GM18520 (cell line): ENCODE measurements at regions not wholly inside any gene's neighbourhood (a gene's known extent, or its start where the extent isn't known, plus 50 kb on each side); places are given as distances from the start of the nearest gene placed in this dataset.
"Not testable (repeated sequence)": the region's sequence is repeated elsewhere in the genome, so short reads cannot be mapped to it uniquely, and the experiment has no call there.

Experiments used
- ATAC-seq: cut with Tn5 transposase; IDR thresholded peaks from one replicate; pipeline ENCODE4 v1.9.1; 2021; ENCODE audit not compliant: unreplicated experiment

DNA sequence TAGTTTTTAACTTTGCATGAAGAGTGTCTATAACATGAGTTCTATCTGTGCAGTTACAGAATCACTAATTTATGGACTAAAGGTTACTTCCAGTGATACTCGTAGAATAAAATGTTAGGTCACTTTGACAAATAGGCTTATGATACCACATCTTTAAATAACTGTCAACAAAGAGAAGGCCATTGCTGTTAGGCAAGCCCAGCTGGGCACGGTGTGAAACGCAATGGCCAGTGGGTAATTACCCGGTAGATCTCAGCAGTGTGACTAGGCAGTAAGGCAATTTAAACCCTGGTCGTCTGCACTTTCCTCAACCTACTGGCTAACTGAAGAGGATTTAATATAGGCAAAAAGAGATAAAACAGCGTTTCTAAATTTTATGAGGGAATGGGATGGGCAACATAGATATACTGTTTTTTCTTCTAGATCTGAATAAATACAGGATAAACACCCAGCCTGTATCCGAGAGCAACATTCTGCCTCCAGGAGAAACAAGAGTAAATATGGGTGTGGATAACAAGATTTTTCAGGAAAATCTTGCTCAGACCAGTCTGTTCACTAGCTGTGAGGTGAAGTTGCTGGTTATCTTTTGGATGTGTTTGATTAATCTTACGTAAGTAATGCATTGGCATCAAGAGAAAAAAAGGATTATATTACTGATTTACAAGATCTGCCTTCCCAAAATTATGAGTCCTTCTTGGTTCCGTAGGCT, 631.3 kb downstream of the EFNB2 start:
- ATAC-seq, result no peak

DNA sequence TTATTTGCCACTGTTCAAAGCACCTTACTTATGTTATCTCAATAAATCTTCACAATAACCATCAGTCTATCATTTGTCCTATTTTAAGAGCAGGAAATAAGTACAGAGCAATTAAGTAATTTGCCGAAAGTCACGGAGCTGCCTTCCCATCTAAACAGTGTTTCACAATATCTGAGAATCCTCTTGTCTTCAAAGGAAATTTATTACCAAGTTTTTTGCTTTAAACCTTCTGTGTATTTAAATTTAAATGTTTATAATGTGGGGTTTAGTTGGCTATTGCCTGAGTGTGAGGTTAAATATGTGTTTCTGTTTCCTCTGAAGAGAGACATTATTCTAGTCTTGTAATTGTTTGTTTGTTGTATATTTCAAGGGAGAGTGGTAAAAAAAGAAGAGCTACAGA, 633.1 kb downstream of the EFNB2 start:
- no peak for ATAC-seq

DNA sequence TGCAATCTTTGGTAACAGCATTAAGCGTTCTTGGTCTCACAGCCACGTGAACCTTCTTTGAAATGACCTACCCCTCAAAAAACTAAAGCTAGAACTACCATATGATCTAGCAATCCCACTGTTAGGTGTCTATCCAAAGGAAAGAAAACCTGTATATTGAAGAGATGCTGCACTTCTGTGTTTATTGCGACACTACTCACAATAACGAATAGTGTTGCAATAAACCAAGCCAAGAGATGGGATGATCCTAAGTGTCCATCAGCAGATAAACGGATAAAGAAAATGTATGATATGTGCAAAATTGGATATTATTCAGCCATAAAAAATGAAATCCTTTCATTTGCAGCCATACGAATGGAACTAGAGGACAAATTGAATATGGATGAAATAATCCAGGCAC, 637.9 kb downstream of the EFNB2 start:
- no peak for ATAC-seq

DNA sequence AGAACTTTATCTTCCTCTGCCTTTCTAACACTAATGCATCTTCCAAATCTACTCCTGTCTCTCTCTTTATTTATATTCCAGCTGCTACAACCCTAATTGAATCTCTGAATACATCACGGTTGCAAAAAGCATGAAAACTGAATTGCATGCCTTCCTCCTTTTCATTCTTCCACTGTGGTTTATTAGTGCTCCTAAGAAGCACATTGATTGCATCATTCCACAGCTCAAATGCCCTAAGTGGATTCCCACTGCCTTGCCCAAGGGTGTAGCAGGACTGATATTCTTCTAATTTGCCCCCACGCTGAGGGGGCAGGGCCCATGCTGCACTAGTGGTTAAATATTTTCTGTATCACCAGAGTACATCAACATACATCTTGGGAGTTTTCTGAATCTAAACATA, 640.8 kb downstream of the EFNB2 start:
- ATAC-seq, result no peak

DNA sequence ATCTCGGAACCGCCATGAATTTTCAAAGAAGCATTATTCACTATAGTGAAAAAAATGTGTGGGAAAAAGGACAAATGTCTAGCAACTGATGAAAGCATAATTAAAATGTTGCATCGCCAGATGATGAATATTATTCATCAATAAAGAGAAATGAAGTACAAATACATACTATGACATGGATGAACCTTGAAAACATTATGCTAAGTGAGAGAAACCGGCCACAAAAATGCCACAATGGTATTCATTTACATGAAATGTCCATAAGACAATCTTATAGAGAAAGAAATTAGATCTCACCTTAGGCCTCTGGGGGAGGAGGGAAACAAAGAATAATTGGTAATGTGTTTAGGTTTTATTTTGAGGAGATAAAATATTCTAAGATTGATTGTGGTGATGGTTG, 645.0 kb downstream of the EFNB2 start:
- ATAC-seq, result no peak

DNA sequence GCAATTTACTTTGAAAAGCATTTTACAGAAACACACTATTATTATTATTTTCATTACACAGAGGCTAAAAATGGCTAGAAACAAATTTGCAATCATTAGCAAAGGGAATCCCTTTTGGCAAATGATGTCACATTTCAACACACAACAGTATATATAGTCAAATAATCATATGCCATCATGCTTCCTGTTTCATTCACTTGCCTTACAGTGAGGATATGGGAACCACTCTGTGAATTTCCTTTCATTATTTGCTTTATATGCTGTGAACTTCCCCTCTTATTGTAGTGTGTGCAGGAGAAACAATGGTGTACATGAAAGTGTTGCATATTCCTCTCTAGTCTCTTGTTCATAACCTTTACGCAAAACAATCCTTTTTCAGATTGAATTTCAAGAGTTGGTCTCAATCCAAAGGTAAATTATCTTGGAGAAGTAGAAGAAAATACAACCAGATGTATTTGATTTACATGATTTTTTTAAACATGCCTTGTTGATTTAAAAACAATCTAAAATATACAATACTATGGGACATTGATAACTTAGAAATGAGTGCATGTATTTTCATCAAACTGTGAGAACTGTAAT, 657.3 kb downstream of the EFNB2 start:
- ATAC-seq, result no peak

DNA sequence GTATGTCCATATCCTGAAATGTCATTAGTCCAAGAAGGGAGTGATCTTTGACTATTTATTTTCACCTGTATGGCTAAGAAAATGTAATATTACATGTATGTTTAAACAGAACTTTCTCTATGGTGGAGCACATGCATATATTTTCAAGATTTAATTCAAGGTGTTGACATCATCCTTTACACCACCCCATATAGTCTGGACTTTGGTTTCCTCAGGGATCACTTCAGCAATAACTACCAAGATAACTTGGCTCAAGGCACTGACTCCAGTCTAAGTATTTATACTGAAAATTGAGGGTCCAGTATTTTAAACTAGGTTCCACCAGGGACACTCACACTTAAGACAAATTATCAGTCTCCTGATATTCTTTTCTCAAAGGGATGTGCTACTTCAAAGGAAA, 660.6 kb downstream of the EFNB2 start:
- ATAC-seq, result no peak

DNA sequence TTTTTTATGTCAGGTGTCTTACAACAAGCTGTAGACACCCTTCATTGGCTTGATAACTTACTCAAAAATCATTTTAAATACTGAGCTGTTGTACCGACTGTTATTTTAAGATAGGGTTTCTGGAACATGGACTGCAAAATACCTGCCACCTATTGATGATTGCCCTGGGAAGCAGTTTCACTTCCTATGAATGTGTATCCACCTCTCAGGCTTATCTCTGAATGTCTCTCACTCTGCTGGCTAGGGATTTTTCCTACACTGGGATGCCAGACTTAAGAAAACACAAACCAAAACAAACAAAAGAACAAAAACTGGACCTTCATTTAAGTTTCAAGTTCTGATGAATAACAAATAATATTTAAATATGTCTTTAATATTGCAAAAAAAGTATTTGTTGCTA, 663.7 kb downstream of the EFNB2 start:
- no peak for ATAC-seq

DNA sequence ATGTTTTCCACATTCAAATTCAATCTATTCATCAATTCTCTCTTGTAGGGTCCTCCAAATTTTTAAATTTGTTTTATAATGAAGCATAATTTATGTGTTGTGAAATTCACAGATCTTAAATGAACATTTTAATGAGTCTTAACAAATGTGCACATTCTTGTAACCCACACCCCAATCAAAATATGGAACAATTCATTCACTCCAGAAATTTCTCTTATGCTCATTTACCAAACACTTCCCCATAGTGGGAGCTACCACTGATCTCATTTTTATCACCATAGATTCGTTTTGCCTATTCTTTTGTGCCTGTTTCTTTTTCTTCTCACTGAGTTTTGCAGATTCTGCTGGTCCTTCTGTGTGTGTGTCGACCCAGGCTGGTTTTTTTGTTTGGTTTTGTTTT, 664.1 kb downstream of the EFNB2 start:
- no peak for ATAC-seq

DNA sequence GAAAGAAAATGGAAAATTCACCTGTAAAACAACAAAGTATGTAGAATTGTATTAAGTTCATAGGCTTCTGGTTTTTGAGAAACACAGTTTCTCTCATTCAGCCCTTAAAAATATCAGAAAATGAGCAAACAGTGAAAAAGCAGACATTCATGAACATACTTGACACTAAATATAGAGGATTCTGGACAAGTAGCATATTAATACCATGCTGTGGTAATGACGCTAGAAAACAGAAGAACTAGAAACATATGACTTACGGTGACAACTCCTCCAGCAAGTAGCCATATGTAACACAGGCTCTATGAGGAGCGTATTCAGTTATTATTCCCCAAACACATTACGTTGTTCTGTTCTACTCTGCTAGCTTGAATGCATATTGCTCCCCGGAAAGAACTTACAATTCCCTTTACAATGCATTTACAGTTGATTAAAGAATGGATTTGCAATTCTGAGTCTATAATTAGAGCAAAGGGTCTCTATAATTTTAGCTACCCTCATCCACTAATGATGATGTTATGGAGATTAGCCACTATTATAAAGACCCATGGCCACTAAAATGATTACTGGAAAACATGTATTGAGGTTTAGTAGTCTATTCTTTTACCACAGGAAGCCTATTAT, 672.1 kb downstream of the EFNB2 start:
- ATAC-seq, result no peak

DNA sequence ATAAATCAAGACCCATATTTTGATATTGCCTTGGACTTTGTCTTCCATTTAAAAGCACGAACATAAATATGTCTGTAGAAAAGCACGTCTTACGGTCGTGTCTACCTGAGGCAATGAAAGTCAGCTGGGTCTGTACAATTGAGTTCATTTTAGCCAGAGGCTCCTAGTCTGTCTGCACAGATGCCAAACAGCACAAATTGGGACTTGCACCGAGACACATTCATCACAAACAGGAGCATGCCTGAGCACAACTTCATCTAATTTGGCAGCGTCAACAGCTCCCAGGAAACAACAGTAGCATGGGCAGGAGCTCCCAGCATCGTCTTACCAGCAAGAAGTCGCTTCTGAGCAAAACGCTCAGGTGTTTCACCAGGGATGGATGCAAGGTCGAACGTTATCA, 687.0 kb downstream of the EFNB2 start:
- no peak for ATAC-seq

DNA sequence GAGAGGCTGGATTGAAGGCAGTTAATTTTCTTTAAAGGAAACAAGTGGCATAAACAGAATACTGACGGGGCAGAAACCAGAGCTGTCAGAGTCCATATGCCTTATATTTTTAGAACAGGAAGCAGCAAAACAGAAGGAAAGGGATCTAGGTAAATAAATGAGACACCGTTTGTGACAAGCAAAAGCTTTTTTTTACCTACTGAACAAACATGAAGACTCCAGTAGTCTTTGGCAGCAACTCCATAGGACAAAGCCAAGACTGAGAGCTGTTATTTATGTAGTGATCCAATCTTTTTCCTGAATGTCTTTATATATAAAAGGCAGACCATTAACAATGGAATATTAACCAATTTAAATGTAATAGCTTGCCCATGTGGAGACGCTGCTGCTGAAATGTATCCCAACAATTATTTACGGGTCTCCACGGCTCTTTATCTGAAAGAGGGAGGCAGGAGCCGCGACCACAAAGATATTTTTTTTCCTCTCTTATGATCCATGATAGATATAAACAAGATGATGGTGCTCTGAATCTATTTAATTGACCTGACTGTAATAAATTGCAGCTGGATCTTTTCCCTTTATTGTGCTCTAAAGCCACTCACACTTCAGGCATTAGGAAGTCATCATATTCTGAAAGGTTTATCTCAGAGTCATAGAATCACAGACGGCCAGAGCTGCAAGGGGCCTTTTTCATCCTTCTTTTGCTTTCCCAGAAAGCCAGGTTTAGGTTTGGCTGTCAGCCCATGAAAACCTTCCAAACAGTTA, 687.8 kb downstream of the EFNB2 start:
- ATAC-seq, result no peak

DNA sequence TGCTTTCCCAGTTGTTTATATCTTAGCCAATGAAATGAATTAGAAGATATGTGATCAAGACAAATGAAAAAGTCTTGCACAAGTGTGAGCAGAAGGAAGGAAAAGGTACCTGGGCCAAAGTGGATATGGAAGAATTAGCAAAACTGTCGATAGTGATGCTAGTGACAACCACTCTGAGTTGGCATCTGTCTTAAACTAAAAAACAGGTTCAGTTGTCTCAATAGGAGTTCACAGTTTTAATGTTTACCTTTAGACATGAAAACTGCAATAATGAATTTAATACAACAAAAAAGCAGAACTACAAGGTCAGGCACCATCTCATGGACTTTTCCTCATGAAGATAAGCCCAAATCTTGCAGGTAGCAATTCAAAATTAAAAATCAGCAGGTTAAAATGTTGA, 688.5 kb downstream of the EFNB2 start:
- no peak for ATAC-seq

DNA sequence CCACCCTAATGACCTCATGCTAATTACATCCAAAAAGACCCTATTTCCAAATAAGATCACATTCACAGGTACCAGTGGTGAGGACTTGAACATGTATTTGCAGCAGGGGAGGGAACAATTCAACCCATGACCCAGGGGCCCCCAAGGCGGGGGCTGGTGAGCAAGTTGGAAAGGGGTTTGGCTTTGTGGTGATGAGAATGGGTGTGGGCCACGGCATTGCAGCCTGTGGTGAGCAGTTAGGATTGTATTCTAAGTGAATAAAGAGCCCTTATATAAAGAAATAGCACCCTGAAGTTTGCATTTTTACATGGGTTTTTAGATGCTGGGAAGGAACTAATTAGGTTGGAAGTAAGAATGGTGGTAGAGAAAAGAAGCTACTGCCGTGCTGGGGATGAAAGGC, 694.2 kb downstream of the EFNB2 start:
- no peak for ATAC-seq

DNA sequence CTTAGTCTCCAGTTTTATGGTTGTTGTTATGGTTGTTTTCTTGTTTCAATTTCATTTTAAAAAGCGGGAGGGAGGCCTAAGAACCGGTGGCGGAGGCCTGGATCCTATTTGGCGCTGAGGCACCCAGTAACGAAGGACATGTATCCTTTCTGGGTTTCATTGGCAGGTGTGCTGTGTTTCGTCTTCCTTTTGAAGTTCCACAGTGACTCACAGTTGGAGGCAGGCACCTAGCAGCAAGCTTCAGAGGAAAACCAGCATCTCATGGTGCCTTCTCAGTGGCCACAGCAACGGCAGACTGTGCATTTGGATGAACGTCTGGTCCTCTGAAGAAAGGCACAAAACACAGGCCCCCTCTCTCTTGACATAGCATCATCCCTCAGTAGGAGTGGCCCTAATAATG, 697.2 kb downstream of the EFNB2 start:
- no peak for ATAC-seq

DNA sequence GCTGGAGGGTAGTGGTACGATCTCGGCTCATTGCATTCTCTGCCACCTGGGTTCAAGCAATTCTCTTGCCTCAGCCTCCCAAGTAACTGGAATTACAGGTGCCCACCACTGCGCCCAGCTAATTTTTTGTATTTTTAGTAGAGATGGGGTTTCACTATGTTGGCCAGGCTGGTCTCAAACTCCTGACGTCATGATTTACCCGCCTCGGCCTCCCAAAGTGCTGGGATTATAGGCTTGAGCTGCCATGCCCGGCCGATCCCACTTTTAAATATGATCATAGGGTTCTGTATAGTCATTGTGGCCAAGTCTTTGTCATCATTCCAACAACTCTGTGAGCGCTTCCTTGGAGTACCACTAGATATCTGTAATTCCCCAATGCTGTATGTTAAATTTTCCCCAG, 698.2 kb downstream of the EFNB2 start:
- ATAC-seq, result not testable (repeated sequence)

DNA sequence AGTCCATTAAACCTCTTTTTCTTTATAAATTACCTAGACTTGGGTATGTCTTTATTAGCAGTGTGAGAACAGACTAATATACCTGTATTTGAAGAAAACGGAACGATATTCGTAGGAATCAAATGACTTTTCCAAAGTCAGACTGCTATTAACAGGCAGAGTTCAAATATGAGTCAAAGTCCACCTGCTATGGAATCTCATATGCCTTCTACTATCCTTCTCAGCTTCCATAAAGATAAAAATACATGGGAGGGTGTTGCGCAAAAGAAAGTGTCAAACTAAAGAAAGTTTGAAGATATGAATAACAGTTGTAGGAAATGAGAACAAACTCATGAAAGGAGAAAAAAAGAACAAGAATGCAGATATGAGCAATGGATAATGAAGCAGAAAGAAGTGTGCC, 704.6 kb downstream of the EFNB2 start:
- no peak for ATAC-seq

DNA sequence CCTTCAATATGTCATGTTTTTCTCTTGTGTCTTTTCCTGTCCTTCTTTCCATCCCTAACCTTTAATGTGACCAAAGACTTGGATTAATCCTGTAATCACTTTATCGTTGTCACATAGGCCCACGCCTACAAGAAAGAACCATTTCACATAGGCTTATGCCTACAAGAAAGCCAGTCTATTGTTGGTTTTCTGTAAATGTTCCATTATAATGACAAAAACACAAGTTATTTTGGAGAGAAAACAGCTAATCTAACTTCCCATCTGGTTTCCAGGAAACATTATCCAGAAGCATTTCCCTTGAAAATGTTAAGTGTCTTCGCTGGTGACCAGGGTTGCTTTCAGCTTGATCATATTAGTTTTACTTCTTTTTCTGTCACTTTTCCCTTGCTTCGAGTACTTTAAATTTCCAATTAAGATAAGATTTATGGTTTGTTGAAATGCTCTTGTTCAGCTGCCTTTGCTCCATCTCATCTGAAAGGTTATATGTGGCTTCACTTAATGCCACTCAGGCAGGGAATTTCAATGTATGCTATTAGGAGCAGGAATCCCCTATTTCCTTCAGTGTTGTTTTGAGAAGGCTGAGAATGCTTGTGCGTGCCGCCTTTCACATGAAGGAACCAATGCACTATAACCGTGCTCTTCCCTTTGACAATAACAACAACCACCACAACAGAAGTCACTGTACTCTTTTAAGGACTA, 708.2 kb downstream of the EFNB2 start:
- ATAC-seq, result no peak

DNA sequence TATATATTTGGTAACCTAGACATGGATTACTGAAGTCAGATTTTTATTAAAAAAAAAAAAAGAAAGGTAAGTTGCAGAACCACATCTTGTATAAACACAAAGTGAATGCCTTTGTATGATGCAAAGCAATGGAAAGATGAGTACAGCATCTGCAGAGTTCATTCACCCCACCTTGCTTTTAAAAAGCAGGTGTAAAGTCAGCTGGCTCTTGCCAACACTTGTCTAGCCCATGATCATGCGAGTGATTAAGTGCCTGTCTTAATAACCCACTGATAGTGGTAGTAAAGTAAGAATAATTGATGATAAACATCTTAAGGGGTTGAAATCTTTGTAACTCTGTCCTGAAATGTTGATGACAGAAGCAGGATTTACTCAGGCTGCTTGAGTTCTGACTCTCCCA, 710.4 kb downstream of the EFNB2 start:
- no peak for ATAC-seq

DNA sequence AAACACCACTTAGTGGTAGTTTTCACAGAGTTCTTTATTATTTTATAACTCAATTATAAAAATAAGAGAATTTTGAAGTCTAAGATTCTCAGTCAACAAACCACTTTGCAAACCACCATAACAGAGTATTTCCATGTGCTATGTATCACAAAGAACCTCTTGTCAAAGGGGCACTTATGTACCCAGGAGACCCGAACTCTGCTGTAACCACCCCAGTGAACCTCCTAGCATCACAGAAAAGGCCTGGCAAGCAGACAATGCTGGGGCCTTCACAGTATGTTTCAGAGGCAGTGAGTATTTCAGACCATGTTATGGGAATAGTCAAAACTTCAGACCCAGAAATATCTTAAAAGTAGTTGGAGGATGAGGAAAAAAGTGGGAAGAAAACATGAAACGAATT, 714.1 kb downstream of the EFNB2 start:
- no peak for ATAC-seq

DNA sequence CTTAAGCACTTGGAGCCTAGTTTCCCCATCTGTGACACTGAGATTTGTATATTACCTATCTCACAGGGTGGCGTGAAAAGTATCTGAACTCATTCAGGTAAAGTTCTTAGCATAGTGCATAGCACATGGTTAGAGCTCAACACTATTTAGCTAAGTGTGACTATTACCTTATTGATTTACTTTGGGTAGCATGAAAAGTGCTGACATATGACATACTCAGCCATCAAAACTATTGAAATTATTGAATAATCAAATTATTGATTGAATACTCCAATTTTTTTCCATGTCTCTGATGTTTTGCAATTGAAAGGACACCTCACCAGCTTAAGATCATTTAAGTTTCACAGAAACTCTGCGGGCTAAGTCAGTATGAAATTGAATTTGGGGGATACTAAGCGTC, 715.0 kb downstream of the EFNB2 start:
- no peak for ATAC-seq
